ENCODE measurements at regions not wholly inside any gene's neighbourhood (a gene's known extent, or its start where the extent isn't known, plus 50 kb on each side); places are given as distances from the start of the nearest gene placed in this dataset.
"Not testable (repeated sequence)": the region's sequence is repeated elsewhere in the genome, so short reads cannot be mapped to it uniquely, and the experiment has no call there.

GRCh38 chr12:13534645-13535398, 338.3 kb downstream of the EMP1 start:
- Histone ChIP-seq H3K27me3 (no peaks in the 10 kb centered on the region), H3K79me2 (no peaks in the 10 kb centered on the region), H3K36me3 (replicated peaks; ENCODE audit: insufficient read depth, low read depth) (no peaks in the 10 kb centered on the region), H3K9me3 (ENCODE audit: low read depth) (no peaks in the 10 kb centered on the region), H3K9me2 (replicated peaks; ENCODE audit: insufficient read depth) (no peaks in the 10 kb centered on the region), H3K27ac (no peak overlapping the region), H3K4me2 (peak overlapping the region; percentile 59), H3K4me1 (ENCODE audit: insufficient read depth) (no peaks in the 10 kb centered on the region), H3K4me3 (no peak overlapping the region), H4K20me1 (ENCODE audit: insufficient read depth, poor library complexity, severe bottlenecking) (no peaks in the 10 kb centered on the region), H2AFZ (peak overlapping the region; percentile 29)
- TF ChIP-seq EZH2 (IDR thresholded peaks at IDR 0.05; ENCODE audit: borderline replicate concordance) (no peak), EZH2phosphoT487 (IDR thresholded peaks at IDR 0.05; ENCODE audit: low read depth, severe bottlenecking, unreplicated experiment) (no peak)
- TF ChIP-seq, protein P1, sequence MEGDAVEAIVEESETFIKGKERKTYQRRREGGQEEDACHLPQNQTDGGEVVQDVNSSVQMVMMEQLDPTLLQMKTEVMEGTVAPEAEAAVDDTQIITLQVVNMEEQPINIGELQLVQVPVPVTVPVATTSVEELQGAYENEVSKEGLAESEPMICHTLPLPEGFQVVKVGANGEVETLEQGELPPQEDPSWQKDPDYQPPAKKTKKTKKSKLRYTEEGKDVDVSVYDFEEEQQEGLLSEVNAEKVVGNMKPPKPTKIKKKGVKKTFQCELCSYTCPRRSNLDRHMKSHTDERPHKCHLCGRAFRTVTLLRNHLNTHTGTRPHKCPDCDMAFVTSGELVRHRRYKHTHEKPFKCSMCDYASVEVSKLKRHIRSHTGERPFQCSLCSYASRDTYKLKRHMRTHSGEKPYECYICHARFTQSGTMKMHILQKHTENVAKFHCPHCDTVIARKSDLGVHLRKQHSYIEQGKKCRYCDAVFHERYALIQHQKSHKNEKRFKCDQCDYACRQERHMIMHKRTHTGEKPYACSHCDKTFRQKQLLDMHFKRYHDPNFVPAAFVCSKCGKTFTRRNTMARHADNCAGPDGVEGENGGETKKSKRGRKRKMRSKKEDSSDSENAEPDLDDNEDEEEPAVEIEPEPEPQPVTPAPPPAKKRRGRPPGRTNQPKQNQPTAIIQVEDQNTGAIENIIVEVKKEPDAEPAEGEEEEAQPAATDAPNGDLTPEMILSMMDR (IDR thresholded peaks at IDR 0.05; ENCODE audit: poor library complexity), result peak; percentile 82
- 37% methylated on average over 8 of the region's 8 CpGs for WGBS (ENCODE audit: low lambda C conversion rate, missing lambda C conversion rate)
- DNase-seq (ENCODE audit: low spot score), result peak; percentile 80

GRCh38 chr12:13534242-13534641, 337.7 kb downstream of the EMP1 start:
- Histone ChIP-seq H3K27me3 (no peaks in the 10 kb centered on the region), H3K9me3 (ENCODE audit: low read depth) (no peaks in the 10 kb centered on the region), H3K79me2 (no peaks in the 10 kb centered on the region), H3K9me2 (replicated peaks; ENCODE audit: insufficient read depth) (no peaks in the 10 kb centered on the region), H4K20me1 (ENCODE audit: insufficient read depth, poor library complexity, severe bottlenecking) (no peaks in the 10 kb centered on the region), H3K4me1 (ENCODE audit: insufficient read depth) (no peaks in the 10 kb centered on the region), H3K4me3 (no peak overlapping the region), H3K27ac (no peak overlapping the region), H3K36me3 (replicated peaks; ENCODE audit: insufficient read depth, low read depth) (no peaks in the 10 kb centered on the region), H3K4me2 (no peak overlapping the region), H2AFZ (peak overlapping the region; percentile 29)
- WGBS (ENCODE audit: low lambda C conversion rate, missing lambda C conversion rate), result 77% methylated on average over 3 of the region's 3 CpGs
- no peak for DNase-seq (ENCODE audit: low spot score)
- TF ChIP-seq, protein P1 (IDR thresholded peaks at IDR 0.05; ENCODE audit: poor library complexity), result no peak
- no peak for TF ChIP-seq EZH2phosphoT487 (IDR thresholded peaks at IDR 0.05; ENCODE audit: low read depth, severe bottlenecking, unreplicated experiment)
- TF ChIP-seq EZH2 (IDR thresholded peaks at IDR 0.05; ENCODE audit: borderline replicate concordance), result no peak

GRCh38 chr12:13530966-13531365, 334.4 kb downstream of the EMP1 start:
- H2AFZ ChIP-seq, result no peak overlapping the region
- no peaks in the 10 kb centered on the region for H3K9me2 ChIP-seq (replicated peaks; ENCODE audit: insufficient read depth)
- H4K20me1 ChIP-seq (ENCODE audit: insufficient read depth, poor library complexity, severe bottlenecking), result no peaks in the 10 kb centered on the region
- H3K4me1 ChIP-seq (ENCODE audit: insufficient read depth), result no peaks in the 10 kb centered on the region
- H3K27ac ChIP-seq, result no peak overlapping the region
- H3K9me3 ChIP-seq (ENCODE audit: low read depth), result no peaks in the 10 kb centered on the region
- DNase-seq (ENCODE audit: low spot score), result no peak
- no peak overlapping the region for H3K4me2 ChIP-seq
- no peaks in the 10 kb centered on the region for H3K27me3 ChIP-seq
- no peak overlapping the region for H3K4me3 ChIP-seq
- WGBS (ENCODE audit: low lambda C conversion rate, missing lambda C conversion rate), result 90% methylated on average over 7 of the region's 7 CpGs
- no peak for TF ChIP-seq EZH2 (IDR thresholded peaks at IDR 0.05; ENCODE audit: borderline replicate concordance)
- no peaks in the 10 kb centered on the region for H3K36me3 ChIP-seq (replicated peaks; ENCODE audit: insufficient read depth, low read depth)
- H3K79me2 ChIP-seq, result no peaks in the 10 kb centered on the region

GRCh38 chr12:13526185-13526921, 329.8 kb downstream of the EMP1 start:
- not testable (repeated sequence) for H3K4me2 ChIP-seq; H3K4me1 ChIP-seq (ENCODE audit: insufficient read depth); H3K4me3 ChIP-seq; H4K20me1 ChIP-seq (ENCODE audit: insufficient read depth, poor library complexity, severe bottlenecking); DNase-seq (ENCODE audit: low spot score); H3K27me3 ChIP-seq; H2AFZ ChIP-seq; H3K27ac ChIP-seq; H3K36me3 ChIP-seq (replicated peaks; ENCODE audit: insufficient read depth, low read depth); H3K9me2 ChIP-seq (replicated peaks; ENCODE audit: insufficient read depth); H3K79me2 ChIP-seq; H3K9me3 ChIP-seq (ENCODE audit: low read depth)
- 71% methylated on average over 1 of the region's 1 CpG for WGBS (ENCODE audit: low lambda C conversion rate, missing lambda C conversion rate)
